AG09309 (cell line): ENCODE measurements at regions not wholly inside any gene's neighbourhood (a gene's known extent, or its start where the extent isn't known, plus 50 kb on each side); places are given as distances from the start of the nearest gene placed in this dataset.

Experiments used
- DNase-seq: peaks from one replicate; pipeline ENCODE4 v3.0.0-alpha.2; 2010; ENCODE audit warnings: low read depth
- H3K4me3 ChIP-seq: 2 replicates; pipeline ENCODE4 v1.5.1; 2011; ENCODE audit warnings: mild to moderate bottlenecking, low read depth, low read length, moderate library complexity; ENCODE audit not compliant: control insufficient read depth
- CTCF ChIP-seq: IDR thresholded peaks from 2 replicates; pipeline ENCODE4 v1.5.1; 2011; ENCODE audit warnings: mild to moderate bottlenecking, low read depth, low read length, inconsistent platforms; ENCODE audit not compliant: insufficient read depth, control insufficient read depth; ENCODE audit errors: missing control alignments

- no peak for DNase-seq
- H3K4me3 ChIP-seq: no peak overlapping the region
- TF ChIP-seq CTCF: no peak
Observed at GRCh38 chr20:20778676-20779075, 66.2 kb upstream of the RALGAPA2 start.

DNA sequence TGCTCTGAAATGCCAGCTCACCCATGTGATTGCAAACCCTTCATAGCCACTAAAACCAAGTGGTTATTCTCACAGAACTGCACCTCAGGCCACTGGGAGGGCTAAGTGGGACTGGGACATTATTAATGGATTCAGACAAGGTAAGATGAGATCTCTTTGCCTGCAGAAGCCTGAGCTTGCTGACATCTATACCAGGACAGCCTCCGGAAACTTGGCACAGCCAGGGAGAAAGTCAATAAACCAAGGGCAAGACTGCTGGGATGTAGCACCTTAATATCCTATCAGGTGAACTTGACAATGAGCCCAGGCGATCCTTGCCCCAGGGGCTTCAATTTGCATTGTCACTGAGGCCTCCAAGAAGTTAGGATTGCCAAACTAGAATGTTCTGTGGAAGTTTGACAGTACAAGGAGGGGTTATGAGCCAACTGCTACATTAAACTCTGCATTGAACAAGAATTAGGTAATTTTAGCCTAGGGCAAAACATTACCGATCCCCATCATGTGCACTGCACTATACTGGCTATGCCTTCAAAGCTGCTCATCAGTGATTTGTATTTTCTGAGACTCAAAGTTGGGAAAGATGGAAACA is 60.1 kb upstream of the RALGAPA2 start:
- no peak for DNase-seq
- no peak for TF ChIP-seq CTCF
- H3K4me3 ChIP-seq: no peak overlapping the region

GRCh38 chr20:20768202-20768815 is 55.9 kb upstream of the RALGAPA2 start:
- no peak for TF ChIP-seq CTCF
- no peak for DNase-seq
- no peak overlapping the region for H3K4me3 ChIP-seq

DNA sequence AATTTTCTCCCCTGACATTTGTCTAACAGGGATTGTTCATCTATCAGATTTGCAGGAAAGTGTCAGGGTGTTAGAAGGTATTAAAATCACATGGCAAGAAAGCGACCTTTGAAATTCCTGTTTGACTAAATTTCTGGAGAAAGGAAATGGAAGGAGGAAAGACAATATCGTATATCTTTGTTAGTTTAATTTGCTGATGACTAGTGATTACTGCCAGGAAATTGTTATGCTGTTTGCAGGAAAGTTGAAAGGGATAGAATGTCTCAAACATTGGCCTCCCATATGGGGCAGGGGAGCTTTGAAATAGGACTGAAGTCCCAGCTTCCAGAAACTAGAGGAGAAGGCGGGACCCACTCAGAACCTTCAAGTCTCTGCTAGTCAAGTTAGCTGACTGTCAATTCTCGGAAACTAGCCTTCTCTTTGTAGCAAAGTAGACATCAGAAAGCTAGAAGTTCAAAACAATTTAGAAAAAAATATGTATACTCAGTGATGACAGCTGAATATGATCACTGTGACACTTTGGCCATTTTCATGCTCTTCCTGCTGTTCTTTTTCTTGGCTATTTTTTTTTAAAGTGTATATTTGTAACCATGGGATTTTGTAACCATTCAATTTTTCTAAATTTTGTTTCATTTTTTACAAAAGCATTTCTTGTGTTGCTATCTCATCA is 53.4 kb upstream of the RALGAPA2 start:
- no peak overlapping the region for H3K4me3 ChIP-seq
- no peak for TF ChIP-seq CTCF
- no peak for DNase-seq

- no peak overlapping the region for H3K4me3 ChIP-seq
- TF ChIP-seq CTCF: no peak
- DNase-seq: no peak
Observed at GRCh38 chr20:20763650-20764049, 51.2 kb upstream of the RALGAPA2 start.
